CD4-positive, alpha-beta T cell treated with Interleukin-6 at 100 ng/mL for 8 hours (primary cell): ENCODE measurements at regions not wholly inside any gene's neighbourhood (a gene's known extent, or its start where the extent isn't known, plus 50 kb on each side); places are given as distances from the start of the nearest gene placed in this dataset.

Source experiments
- DNase-seq: peaks from one replicate; pipeline ENCODE4 v3.0.0-alpha.2; 2020; ENCODE audit warnings: mixed read lengths, low spot score

DNA sequence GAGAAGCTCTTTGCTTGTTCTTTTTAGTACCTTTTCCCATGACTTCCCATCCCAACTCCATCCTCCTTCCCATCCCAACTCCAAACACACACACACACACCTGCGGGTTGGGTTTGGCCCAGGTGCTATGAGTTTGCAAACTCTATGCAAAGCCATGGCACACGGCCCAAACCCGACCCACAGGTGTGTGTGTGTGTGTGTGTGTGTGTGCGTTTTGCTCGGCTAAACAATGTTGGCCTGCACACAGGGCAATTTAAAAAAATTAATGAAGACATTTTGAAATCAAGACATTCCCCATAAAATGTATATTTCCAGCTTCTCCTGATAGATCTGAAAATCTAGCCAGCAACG, 103.7 kb upstream of the TLE3 start:
- DNase-seq = no peak

DNA sequence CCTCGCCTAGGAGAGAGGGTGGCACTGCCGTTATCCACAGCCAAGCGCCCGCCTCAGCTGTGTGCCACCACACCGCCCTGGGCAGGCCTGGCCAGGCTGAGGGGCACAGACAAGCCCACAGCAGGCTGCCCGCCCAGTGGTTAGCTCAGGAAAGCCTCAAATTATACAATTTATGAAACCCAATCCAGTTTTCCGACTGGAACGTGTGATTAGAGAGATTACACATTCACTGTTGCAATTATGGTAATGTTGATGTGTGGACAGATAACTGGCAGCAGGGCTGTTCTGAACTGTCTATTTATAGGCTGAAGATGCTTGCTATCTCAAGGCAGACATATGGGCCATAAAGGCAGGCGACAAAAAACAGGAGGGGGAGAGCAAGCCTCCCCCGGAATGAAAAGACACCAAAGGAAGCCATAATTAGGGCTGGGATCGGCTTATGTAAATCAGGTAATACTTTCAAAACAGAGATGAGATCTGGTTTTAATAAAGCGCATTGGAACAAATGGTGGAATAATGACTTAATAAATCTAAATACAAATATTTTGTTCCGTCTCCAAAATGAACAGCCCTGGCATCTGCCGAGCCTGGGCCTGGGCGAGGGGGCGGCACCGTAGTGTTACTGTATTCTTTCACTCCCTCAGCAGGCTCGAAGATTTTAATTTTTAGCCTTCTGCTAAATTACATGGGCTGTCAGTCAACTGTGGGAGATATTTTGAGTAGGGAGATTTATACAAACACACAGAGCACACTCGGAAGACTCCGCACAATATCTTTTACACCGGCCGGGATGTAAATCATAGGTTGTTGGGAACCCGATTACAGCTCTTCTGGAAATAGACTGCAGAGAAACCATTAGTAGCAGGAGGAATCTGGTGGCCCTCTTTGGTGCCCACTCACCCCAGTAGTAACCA, 103.1 kb upstream of the TLE3 start:
- no peak for DNase-seq

DNA sequence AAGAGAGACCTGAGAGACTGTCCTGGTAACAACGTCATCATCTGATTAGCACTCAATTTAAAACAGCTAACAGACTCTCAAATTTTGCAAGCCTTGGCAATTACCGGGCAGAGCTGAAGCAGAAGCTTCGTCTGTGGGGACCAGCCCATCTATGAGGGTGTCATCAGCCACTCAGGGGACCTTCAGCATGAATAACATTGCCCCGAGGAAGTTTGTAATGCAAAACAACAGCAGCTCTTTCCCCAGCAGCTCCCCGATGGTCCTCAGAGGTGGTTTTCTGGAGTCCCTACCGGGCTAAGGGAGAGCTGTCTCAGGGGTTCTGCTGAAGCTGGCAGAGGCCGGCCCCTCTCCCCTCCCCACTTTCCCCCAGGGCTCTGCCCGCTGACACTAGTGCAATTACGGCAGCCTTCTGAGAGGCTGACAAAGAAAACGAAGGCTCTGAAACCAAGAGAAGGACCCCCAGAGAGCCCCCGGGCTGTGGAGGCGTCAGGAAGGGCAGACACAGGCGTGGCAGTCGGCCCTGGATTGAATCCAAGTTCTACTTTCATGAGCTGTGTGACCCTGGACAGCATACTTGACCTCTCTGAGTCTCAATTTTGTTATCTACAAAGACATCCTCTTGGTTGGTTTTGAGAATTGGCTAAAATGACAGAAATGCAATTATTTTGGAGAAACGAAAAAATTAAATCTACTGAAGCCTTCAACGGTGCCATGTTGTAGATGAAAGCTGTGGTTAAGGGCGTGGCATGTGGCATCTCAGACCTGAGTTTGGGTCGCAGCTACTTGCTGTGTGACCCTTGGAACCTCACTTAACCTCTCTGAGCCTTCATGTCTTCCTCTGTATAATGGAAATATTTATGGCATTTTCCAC, 102.1 kb upstream of the TLE3 start:
- no peak for DNase-seq

DNA sequence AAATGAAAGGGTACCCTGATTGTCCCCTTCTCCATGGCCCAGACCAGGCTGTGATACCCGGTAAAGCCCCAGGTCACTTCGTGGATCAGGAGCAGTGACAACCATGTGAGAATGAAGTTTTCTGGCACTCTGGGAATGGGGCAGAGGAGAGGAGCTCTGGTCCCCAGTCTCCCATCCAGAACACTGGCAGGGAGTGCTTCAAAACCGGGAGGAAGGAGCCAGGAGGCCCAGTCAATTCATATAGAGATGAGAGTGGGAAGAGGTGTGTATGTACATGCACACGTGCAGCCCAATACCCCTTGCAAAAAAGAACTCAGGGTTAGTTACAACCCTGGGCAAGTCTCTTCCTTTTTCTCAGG, 101.4 kb upstream of the TLE3 start:
- DNase-seq = no peak

- DNase-seq = no peak
These were observed 100.9 kb upstream of the TLE3 start for GRCh38 chr15:70198441-70199123.

GRCh38 chr15:70197945-70198361, 100.2 kb upstream of the TLE3 start:
- no peak for DNase-seq

DNA sequence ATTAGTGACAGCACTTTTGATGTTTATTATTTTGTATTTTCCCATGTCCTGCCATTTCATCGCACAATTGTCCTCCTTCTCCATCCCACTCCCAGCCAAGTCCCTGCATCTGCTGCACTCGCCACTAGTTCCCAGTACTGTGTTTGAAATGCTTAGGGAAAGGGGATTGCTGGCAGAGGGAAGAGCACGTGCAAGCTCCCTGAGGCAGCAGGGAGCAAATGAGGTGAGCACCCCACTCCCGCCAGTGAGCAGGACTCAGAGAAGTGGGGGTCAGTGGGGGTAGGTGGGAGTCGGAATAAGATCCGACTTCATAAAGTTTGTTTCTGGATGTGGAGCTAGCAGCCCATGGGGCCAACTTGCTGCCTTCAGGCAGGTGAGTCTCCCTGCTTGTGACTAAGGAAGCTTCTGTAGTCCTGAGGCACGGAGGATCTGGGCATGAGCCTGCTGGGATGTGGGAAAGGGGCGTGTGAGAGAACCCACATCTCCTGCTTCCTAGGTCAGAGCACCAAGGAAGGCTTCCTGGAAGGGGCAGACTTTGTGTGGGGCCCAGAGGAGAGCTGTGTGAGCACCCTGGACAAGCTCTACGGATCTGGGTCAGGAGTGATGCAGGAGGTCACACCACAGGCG, 99.7 kb upstream of the TLE3 start:
- no peak for DNase-seq

DNA sequence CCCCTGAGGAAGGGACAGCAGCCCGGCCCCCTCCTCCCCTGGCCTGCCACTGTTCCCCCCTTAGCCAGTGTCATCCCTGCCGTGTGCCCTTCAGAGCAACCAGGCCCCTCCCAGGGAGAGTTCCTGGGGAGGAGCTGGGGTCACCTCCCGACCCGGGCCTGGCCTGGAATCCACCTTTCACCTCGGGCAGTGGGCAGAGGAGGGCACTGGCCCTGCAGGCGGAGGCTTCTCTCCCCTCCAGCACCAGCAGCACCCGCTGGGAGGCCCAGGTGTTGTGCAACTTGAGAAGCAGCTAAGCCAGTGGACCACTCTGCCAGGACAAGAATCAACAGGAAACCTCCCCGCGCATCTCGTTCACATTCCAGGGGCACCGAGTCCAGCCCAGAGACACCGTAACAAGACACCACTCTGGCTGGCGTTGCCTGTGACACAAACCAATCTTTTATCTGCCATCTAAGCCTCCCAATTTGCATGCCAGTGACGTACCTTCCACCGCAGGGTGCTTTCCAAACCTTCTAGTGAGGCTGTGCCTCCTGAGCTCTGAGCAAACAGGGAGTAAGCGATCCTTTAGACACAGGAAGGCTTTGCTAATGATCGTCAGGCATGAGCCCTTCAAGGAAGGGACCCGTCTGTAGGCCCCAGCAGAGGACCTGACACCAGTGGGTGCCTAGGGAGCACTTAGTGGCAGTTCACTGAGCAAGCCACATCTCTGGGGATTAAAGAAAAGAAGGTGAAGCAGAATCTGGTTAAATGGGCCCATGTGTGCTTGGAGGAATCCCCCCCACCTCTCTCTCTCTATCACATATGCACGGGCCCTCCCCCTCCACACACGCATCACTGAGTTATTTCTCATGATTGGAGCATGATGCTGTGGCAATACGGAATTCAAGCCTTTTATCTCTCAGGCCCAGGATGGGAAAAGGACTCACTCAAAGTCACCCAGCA, 98.9 kb upstream of the TLE3 start:
- peak; percentile 9 for DNase-seq

DNA sequence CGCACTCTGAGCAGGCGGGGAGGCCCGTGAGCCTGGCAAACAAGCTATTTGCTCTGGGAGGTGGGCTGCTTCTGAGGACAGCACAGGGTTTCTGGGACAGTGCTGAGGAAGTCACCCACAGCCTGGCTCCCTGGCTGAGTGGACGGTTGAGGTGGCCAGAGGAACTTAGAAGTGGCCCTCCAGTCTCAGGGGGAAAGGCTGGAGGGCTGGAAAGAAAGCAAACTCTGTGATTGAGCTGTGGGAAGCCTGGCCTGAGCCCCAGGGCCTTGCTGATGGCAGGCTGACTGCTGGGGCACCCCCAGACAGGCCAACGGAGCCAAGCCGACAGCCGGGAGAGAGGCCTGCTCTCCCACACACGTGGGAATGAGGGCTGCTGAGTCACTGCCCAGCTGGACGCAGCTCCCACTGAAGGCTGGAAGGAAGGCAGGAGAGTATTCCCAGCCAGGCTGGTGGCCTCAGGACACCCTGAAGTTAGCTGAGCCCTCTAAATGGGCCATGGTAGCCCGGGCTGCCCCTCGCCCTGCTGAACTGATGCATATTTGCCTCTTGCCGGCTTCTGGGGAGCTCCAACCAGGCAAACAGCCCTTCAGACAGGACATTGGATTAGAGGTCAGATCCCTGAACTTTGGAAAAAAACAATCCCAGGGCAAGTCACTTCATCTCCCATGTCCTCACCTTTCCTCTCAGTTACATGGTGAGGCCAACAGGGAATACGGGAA, 98.0 kb upstream of the TLE3 start:
- no peak for DNase-seq

DNA sequence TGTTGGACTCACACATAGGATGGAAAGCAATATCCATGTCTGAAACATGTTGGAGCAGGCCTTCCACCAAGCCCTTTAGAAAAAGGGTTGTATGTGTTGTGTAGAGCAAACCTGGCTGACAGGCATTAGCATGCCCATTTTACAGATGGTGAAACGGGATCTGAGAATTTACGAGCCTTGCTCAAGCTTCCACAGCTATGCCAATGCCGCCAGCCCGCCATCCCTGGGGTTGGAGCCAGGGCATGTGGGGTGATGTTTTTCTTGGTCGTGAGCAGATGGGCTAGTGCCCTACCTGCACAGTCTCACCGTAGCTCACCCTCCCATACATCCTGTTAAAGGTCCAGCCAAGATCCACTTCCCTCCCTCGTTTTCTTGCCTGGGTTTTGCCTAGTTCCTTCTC, 97.5 kb upstream of the TLE3 start:
- DNase-seq = no peak

- no peak for DNase-seq
These were observed 96.5 kb upstream of the TLE3 start for GRCh38 chr15:70194266-70194665.

DNA sequence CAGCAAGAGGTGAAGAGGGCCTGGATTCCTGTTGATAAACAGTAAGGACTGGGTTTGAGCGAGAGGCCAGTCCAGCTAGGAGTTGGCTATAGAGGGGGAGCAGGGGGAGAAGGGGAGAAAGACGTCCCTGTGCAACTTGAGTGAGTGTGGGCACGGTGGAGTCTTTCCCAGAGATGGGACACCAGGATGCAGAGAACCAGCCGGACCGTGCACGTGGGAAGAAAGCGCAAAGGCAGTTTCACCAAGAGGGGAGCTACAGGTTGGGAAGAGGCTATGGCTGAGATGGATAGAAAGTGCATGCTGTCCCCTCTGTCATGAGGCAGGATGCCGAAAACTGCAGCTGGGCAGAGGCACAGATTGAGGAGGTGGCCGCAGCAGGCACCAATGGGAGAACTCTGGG, 96.0 kb upstream of the TLE3 start:
- no peak for DNase-seq

GRCh38 chr15:70192490-70192889, 94.8 kb upstream of the TLE3 start:
- no peak for DNase-seq

DNA sequence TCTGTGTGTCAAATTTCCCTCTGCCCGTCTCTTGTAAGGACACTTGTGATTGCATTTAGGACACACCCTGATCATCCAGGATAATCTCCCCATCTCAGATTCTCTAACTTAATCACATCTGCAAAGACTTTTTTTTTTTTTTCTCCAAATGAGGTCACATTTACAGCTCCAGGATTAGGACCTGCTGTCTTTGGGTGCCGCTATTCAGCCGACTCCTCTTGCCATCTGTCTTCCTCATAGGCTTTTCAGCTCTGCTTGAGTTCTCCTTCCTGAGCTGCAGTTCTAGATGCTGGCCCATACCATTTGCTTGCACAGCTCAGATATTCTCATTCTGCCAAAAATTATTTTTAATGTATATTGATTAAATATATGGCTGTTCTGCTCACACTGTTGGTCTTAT, 94.3 kb upstream of the TLE3 start:
- DNase-seq = no peak

GRCh38 chr15:70190965-70191364, 93.2 kb upstream of the TLE3 start:
- no peak for DNase-seq

- no peak for DNase-seq
These were observed 92.3 kb upstream of the TLE3 start for GRCh38 chr15:70189826-70190695.

DNA sequence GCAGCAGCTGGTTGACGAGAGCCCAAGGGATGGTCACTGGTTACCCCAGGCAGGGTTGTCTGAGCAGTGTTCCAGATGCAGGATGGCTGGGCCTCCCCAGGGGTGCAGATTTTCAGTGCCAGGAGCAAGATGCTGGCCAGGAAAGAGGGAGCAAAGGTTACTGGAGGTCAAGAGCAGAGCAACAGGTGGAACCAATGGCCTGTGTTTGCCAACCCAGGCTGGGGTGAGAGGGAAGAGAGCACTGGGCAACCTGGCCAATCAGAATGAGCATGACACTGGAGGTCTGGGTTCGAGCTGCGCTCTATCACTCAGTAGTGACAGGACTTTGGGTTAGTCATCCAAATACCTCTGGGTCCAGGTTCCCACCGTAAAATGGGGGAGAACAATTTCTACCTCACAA, 90.6 kb upstream of the TLE3 start:
- no peak for DNase-seq

- DNase-seq = no peak
These were observed 89.6 kb upstream of the TLE3 start for GRCh38 chr15:70187331-70187730.

DNA sequence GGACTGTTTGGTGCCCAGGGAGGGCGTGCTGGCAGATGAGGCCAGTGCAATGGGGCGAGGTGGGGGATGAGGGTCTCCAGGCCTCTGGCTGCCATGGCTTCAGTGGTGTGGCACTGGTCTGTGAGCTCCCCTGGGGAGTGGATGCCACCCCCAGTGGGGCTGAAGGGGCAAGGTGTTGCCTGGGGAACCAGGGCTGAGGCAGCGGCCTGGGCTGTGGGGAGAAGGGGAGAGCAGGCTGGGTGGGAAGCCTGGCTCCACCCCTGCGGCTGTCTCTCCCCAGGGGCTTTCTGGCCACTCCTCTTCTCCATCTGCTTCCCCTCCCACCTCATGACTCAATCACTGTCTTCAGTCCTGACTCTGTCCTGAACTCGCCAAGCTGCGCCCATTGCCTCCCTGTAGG, 88.4 kb upstream of the TLE3 start:
- DNase-seq = no peak
